ENCODE measurements at regions not wholly inside any gene's neighbourhood (a gene's known extent, or its start where the extent isn't known, plus 50 kb on each side); places are given as distances from the start of the nearest gene placed in this dataset.

- H3K4me3 ChIP-seq: no peak overlapping the region
- H3K27me3 ChIP-seq: no peaks in the 10 kb centered on the region
- no peaks in the 10 kb centered on the region for H4K20me1 ChIP-seq
- no peaks in the 10 kb centered on the region for H3K36me3 ChIP-seq
- H3K4me1 ChIP-seq: no peaks in the 10 kb centered on the region
- no peak overlapping the region for H3K27ac ChIP-seq
- H3K4me2 ChIP-seq: no peak overlapping the region
- H3K9ac ChIP-seq: no peak overlapping the region
- TF ChIP-seq Cebpa-rat (IDR thresholded peaks at IDR 0.05): no peak
- H3K9me3 ChIP-seq (replicated peaks in 1 of 11): no peaks in the 10 kb centered on the region
Measured at GRCh38 chr13:53873558-53873957, 844.9 kb downstream of the OLFM4 start.

DNA sequence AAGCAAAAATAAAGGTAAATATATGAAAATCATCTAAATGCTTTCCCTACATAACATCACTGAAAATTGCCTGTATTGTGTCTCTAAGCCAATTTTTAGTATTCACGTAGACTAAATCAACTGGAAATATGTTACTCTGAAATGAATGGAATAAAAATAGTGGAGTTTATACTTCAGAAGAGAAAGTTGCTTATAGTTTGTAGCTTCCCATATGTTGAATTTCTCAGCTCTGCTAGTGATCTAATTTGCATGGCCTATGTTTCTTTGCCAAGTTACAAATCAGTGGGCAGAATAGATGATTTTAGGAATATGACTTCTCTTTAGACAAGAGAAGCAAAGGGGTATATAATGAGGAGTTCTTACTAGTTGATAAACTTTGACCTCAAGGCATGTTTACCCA is 850.2 kb downstream of the OLFM4 start:
- Histone ChIP-seq H3K27me3 (no peaks in the 10 kb centered on the region), H3K4me2 (no peak overlapping the region), H3K27ac (no peak overlapping the region), H3K4me3 (no peak overlapping the region), H3K9ac (no peak overlapping the region), H3K4me1 (no peaks in the 10 kb centered on the region), H3K9me3 (replicated peaks in 1 of 11) (no peaks in the 10 kb centered on the region), H4K20me1 (no peaks in the 10 kb centered on the region), H3K36me3 (no peaks in the 10 kb centered on the region)
- no peak for TF ChIP-seq Cebpa-rat (IDR thresholded peaks at IDR 0.05)

DNA sequence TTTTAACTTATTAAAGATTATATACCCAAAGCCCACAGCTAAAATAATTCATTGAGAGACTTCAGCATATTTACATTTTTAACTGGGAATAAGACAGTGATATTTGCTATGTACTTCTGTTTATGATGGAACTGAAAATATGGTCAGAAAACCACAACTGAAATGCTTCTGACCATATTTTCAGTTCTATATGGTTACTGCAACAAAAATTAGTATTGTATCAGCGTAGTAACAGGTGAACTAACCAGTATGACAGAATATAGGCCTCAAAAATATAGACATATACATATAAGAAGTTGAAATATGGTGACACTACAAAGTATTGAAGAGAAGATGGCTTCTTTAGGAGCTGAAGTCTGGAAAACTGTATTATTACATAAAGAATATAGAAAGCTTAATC is 857.4 kb downstream of the OLFM4 start:
- Histone ChIP-seq H3K27ac (no peak overlapping the region), H3K4me3 (no peak overlapping the region), H3K36me3 (no peaks in the 10 kb centered on the region), H3K4me2 (no peak overlapping the region), H3K27me3 (no peaks in the 10 kb centered on the region), H3K4me1 (no peaks in the 10 kb centered on the region), H3K9ac (no peak overlapping the region), H4K20me1 (no peaks in the 10 kb centered on the region), H3K9me3 (replicated peaks in 1 of 11) (no peaks in the 10 kb centered on the region)
- TF ChIP-seq Cebpa-rat (IDR thresholded peaks at IDR 0.05): no peak

DNA sequence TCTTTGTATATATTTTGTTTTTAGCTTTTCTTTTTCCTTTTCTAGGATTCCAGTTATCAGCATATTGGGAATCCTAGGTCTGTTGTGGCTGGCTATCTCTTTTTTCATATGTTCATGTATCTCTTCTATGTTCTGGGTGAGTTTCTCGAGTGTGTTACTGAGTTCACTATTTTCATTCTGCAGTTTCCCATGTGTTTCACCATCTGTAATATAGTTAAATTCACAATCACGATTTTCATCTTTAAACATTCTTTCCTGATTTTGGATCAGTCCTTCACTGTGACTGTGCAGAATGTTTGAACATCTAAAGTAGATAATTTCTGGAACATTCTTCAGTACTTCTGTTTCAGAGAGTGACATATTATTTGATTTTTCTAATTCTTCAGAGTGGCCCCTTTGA is 862.1 kb downstream of the OLFM4 start:
- Histone ChIP-seq H3K36me3 (no peaks in the 10 kb centered on the region), H3K27me3 (no peaks in the 10 kb centered on the region), H3K9me3 (replicated peaks in 1 of 11) (no peaks in the 10 kb centered on the region), H3K4me1 (no peaks in the 10 kb centered on the region), H3K9ac (no peak overlapping the region), H3K4me2 (no peak overlapping the region), H3K4me3 (no peak overlapping the region), H3K27ac (no peak overlapping the region), H4K20me1 (no peaks in the 10 kb centered on the region)
- TF ChIP-seq Cebpa-rat (IDR thresholded peaks at IDR 0.05): no peak

GRCh38 chr13:53901593-53901992 is 873.0 kb downstream of the OLFM4 start:
- H3K36me3 ChIP-seq: no peaks in the 10 kb centered on the region
- peaks cover 0 to 5% (median 0%) of the 10 kb centered on the region in 10 experiments; a peak in 4 of 20 replicates for H3K4me1 ChIP-seq
- no peak overlapping the region for H3K4me2 ChIP-seq
- no peaks in the 10 kb centered on the region for H4K20me1 ChIP-seq
- H3K27ac ChIP-seq: no peak overlapping the region
- H3K4me3 ChIP-seq: no peak overlapping the region
- no peak for TF ChIP-seq Cebpa-rat (IDR thresholded peaks at IDR 0.05)
- H3K27me3 ChIP-seq: no peaks in the 10 kb centered on the region
- H3K9me3 ChIP-seq (replicated peaks in 1 of 11): 0 out of 22 replicates have a peak, but pooled peaks cover 0 to 3% (median 0%) of the 10 kb centered on the region in 11 experiments
- H3K9ac ChIP-seq: no peak overlapping the region

- no peak for TF ChIP-seq Cebpa-rat (IDR thresholded peaks at IDR 0.05)
- no peaks in the 10 kb centered on the region for H4K20me1 ChIP-seq
- no peak overlapping the region for H3K4me3 ChIP-seq
- H3K9me3 ChIP-seq (replicated peaks in 1 of 11): no peaks in the 10 kb centered on the region
- no peaks in the 10 kb centered on the region for H3K27me3 ChIP-seq
- H3K9ac ChIP-seq: no peak overlapping the region
- H3K27ac ChIP-seq: no peak overlapping the region
- H3K4me2 ChIP-seq: no peak overlapping the region
- H3K4me1 ChIP-seq: peaks cover 0 to 5% (median 0%) of the 10 kb centered on the region in 10 experiments; a peak in 4 of 20 replicates
- H3K36me3 ChIP-seq: no peaks in the 10 kb centered on the region
Measured at GRCh38 chr13:53907891-53908290, 879.3 kb downstream of the OLFM4 start.

GRCh38 chr13:53920916-53921315 is 892.3 kb downstream of the OLFM4 start:
- no peaks in the 10 kb centered on the region for H4K20me1 ChIP-seq
- no peak overlapping the region for H3K4me2 ChIP-seq
- H3K36me3 ChIP-seq: no peaks in the 10 kb centered on the region
- no peaks in the 10 kb centered on the region for H3K9me3 ChIP-seq (replicated peaks in 1 of 11)
- no peak for TF ChIP-seq Cebpa-rat (IDR thresholded peaks at IDR 0.05)
- no peak overlapping the region for H3K4me3 ChIP-seq
- H3K9ac ChIP-seq: no peak overlapping the region
- H3K27me3 ChIP-seq: no peaks in the 10 kb centered on the region
- H3K4me1 ChIP-seq: no peaks in the 10 kb centered on the region
- no peak overlapping the region for H3K27ac ChIP-seq

GRCh38 chr13:53921473-53921872 is 892.9 kb downstream of the OLFM4 start:
- no peaks in the 10 kb centered on the region for H3K4me1 ChIP-seq
- no peak for TF ChIP-seq Cebpa-rat (IDR thresholded peaks at IDR 0.05)
- no peaks in the 10 kb centered on the region for H3K36me3 ChIP-seq
- no peak overlapping the region for H3K27ac ChIP-seq
- no peak overlapping the region for H3K9ac ChIP-seq
- H3K4me2 ChIP-seq: no peak overlapping the region
- no peaks in the 10 kb centered on the region for H3K9me3 ChIP-seq (replicated peaks in 1 of 11)
- H4K20me1 ChIP-seq: no peaks in the 10 kb centered on the region
- no peak overlapping the region for H3K4me3 ChIP-seq
- no peaks in the 10 kb centered on the region for H3K27me3 ChIP-seq

DNA sequence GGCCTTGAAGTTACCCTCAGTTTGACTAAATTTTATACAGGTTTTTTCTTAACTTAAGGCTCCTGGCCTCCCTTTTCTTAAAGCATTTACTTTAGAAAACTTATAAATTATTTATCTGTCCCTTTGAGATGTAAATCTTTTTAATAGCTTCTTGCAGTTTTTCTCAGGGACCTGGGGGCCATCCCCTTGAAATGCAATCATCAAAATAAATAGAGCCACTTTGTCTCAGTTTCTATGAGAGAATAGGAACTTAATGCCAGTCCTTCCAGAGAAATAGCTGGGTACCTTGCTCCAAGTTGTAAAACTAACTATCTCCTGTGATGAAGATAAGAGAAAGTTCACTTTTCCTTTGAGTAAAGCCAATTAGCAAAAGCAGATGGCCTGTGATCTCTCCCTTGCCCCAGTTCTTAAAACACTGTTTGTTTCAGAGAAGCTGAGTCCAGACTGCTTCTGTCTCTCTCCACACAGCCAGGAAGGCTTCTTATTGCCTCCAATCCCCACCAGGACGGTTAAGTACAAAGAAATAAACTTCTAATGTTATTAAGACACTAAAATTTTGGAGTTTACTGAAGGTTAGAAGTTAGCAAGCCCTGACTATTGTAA is 913.1 kb downstream of the OLFM4 start:
- Histone ChIP-seq H3K27me3 (no peaks in the 10 kb centered on the region), H3K4me2 (no peak overlapping the region), H3K27ac (no peak overlapping the region), H3K4me1 (no peaks in the 10 kb centered on the region), H3K4me3 (no peak overlapping the region), H3K36me3 (no peaks in the 10 kb centered on the region), H3K9ac (no peak overlapping the region), H4K20me1 (no peaks in the 10 kb centered on the region), H3K9me3 (replicated peaks in 1 of 11) (no peaks in the 10 kb centered on the region)
- TF ChIP-seq Cebpa-rat (IDR thresholded peaks at IDR 0.05): no peak

GRCh38 chr13:53946500-53946899 is 917.9 kb downstream of the OLFM4 start:
- Histone ChIP-seq H3K9ac (no peak overlapping the region), H3K9me3 (replicated peaks in 1 of 11) (no peaks in the 10 kb centered on the region), H3K4me3 (no peak overlapping the region), H3K4me2 (no peak overlapping the region), H3K27me3 (no peaks in the 10 kb centered on the region), H3K36me3 (no peaks in the 10 kb centered on the region), H3K4me1 (no peaks in the 10 kb centered on the region), H4K20me1 (no peaks in the 10 kb centered on the region), H3K27ac (no peak overlapping the region)
- TF ChIP-seq Cebpa-rat (IDR thresholded peaks at IDR 0.05): no peak

Data from BLaER1 treated with 17β-estradiol and CSF1 and Interleukin-3, amounts not matched to agents 10 nM and 100 nM (cell line).